PC-9 (cell line): ENCODE measurements at regions not wholly inside any gene's neighbourhood (a gene's known extent, or its start where the extent isn't known, plus 50 kb on each side); places are given as distances from the start of the nearest gene placed in this dataset.

Source experiments
- CTCF ChIP-seq: fragments of 200-600 bp; sonication (generic); conservative IDR thresholded peaks from 2 replicates; pipeline ENCODE4 v1.6.1; 2017; ENCODE audit warnings: mixed run types, antibody characterized with exemption, mild to moderate bottlenecking, moderate library complexity
- EZH2 ChIP-seq: fragments of 200-600 bp; sonication (generic); IDR thresholded peaks from 2 replicates; pipeline ENCODE4 v1.8.0; 2017; ENCODE audit warnings: antibody characterized with exemption, low read depth

GRCh38 chr22:26979294-26979693, 321.9 kb downstream of the MIAT start:
- TF ChIP-seq CTCF (no peak), EZH2 (no peak)
